DMS79 (cell line): ENCODE measurements at regions not wholly inside any gene's neighbourhood (a gene's known extent, or its start where the extent isn't known, plus 50 kb on each side); places are given as distances from the start of the nearest gene placed in this dataset.

ENCODE experiments used
- DNase-seq: peaks from one replicate; lab custom pipeline; 2025; lab: John Stamatoyannopoulos, UW

DNA sequence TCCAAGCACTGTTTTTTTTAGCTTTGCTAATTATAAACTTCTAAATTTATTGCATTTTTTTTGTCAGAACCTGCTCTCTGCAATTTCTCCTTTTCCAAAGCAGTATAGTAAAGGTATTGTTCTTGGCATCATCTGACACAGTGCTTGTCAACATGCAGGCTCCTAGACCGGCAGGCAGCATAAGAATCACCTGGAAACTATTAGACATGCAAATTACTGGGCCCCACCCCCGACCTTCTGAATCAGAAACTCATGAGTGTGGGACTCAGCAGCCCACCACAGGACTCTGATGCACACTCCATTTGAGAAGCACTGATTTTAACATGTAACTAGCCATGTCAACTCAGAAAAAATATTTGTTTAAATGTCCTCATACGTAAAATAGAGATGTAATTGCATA, 551.1 kb upstream of the CELF4 start:
- DNase-seq = no peak

DNA sequence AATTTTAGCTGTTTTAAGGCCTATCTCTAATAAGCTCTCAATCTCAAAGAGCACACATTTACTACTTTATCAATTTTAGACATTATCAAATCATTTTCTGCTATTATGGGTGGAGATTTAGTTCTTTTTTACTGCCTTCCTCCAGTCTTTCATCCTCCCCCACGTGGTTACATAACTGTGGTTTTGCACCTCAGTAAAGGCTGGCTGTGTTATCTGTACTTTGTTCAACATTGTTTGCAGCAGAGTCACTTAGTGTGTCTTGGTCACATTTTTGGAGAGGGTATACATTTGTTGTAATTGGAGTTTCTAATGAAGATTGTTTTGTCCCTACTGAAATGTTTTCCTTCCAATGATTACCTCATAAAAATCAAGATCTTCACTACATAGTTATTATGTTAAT, 549.6 kb upstream of the CELF4 start:
- DNase-seq = no peak

DNA sequence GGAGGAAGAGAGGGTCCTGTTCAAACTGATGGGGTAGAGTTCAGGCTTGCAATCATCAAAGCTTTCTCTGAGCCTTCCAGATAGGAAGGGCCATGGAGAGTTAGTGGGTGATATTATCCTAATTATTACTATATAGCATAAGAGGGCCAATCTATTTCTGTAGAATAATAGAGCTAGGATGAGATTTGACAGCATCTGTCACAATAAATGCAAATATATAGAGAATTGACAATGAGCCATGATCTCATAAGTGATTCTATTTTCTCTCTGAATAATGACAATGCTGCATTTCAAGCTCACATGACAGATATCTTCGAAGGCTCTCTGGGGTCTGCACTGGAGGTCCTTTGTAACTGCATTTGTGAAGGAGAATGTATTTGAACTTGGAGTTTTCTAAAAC, 521.9 kb upstream of the CELF4 start:
- no peak for DNase-seq

DNA sequence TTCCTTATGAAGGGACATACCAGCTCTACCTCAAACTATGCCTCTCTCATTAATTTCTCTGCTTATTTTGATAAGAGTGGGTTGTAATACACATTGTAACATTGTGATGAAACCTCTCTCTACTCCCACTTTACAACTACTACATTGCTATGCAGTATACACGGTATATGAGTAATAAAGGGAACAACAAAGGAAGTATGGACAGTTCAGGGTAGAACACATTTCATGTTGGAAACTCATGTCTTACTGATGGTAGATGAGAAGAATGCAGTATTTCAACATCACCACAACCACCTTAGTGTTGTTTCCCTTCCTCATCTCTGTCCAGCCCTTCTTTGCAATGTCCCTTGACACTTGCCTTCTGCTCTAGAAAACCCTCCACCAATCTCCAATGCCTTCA, 515.9 kb upstream of the CELF4 start:
- DNase-seq = no peak

DNA sequence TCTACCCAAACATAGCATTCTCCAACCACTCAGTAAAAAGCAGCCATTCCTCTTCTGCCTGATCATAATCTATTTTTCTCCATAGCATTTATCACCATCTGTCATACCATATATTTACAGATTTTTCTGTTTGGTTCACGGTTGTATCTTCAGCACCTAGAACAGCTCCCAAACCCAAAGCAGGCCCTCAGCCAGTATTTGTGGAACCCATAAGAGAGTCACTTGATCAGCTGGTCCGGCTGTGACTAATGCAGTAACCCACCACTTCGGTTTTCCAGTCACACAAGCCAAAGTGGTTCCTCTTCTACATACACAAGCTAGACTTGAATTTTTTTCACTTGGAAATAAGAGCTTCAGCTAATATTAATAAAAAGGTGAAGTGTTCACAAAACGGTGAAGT, 511.6 kb upstream of the CELF4 start:
- no peak for DNase-seq

DNA sequence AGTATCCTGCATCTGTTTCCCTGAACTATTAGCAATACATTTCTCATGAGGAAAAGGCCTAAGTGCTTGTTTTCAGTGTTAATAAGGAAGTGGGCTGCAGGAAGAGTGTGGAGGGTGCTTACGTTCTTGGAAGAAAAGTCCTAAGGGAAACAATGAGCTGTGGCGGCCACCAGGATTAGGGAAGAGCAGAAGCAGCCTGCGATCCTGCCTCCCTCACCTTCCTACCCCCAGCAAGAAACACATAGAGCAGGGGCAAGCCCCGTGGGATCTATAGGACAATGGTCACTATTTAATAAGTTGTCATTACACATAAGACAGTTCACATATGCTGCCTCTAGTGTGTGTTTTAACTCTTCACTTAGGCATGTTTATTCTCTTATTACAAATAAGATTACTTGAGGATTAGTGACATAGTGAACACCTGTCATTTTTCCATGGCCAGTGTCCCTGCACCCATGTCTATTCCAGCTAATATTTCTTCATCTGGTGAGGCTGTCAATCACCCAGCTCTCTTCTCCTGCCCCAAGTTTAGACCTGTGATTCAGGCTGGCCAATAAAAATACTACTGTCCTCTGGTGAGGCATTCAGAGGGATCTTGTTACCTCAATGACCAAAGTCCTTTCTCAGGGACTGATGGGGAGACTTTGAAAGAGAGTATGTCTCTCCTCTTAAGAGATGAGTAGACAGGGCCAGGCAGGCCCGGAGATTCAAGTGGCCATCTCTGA, 510.9 kb upstream of the CELF4 start:
- DNase-seq = no peak

DNA sequence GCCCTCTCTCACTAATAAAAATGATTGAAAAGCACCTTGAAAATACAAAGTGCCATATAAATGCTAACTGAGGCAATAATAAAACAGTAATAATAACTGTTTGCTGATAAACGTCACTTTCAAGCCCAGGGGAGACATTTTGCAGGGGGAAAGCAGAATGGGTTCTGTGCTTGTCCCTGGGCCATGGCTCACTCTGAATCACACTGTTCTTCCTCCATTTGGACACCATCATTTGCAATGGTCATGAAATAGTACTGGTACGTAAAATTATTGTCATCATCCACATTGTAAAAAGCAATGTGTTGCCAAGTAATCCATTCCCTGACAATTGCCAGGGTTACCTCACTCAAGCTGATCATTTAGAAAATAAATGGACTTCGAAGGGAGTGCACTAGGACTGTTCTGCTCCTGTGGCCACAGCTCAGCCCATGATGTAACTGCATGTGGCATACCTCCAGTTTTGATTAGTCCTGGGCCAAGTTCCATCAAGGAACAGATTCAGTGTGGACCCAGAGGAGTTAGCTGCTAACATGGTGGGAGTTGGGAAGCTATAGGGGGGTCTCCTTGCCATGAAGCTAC, 508.8 kb upstream of the CELF4 start:
- no peak for DNase-seq

DNA sequence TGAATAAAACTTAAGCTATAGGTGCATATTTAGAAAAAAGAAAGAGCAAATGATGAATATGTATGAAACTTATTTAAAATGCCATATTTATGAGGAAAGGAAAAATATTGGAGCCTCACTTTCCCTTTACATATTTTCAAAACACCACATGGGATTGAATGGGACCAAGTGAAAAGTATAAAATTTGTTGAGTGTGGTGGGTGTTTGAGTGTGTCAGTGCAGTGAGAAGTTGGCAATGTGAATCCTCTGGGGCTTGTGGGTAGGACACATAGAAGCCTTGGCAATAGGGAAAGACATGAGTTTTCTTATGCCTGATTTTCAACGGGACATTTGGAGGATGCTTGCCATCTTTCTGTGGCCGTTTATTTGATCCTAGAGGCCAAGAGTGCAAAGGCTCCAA, 502.2 kb upstream of the CELF4 start:
- no peak for DNase-seq

DNA sequence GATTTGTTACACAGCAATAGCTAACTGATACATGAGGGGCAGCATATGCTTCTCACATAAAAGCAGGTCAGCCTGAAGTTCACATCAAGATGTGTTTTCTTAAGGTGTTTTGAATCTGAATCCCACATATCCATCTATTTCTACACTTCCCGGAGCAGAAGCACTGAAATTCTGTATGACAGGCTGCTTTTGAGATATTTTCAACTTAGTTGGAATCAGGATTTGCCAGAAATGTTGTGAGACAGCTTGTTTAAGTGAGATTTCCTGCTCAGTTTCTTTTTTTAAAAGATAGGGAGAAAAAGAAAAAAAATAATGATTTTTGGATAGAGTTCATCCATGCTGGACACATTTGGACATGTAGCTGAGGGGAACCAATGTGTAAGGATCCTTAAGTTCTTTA, 501.5 kb upstream of the CELF4 start:
- no peak for DNase-seq

DNA sequence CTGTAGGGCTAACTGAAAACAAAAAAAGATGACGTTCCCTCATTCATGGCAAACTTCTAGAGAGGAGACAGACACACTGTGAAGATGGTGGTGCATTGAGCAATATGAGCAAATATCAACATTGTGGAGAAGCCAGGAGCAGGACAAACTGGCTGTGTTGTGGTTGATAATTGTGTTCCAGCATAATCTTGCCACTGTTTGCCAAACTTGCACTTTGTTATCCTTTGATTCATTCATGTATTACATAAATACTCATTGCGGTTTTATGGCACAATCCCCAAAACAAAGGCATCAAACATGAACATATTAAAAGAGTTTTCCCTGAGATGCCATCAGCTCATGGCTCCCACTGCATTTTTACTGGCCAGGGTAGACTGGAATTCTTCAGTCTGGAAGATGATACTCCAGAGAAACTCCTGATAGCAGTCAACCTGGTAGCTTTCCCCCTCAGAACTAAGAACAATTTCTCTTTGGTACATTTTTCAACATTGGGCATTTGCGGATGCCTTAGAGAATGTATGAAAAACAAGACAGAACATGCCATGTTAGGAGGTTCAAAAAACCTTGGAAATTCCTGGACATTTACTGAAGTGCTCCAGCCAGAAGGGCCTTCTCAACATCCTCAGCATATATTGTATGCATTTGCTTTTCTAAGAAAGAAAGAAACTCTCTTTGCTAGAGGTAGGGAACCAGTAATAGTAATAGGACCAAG, 487.4 kb upstream of the CELF4 start:
- DNase-seq = no peak

DNA sequence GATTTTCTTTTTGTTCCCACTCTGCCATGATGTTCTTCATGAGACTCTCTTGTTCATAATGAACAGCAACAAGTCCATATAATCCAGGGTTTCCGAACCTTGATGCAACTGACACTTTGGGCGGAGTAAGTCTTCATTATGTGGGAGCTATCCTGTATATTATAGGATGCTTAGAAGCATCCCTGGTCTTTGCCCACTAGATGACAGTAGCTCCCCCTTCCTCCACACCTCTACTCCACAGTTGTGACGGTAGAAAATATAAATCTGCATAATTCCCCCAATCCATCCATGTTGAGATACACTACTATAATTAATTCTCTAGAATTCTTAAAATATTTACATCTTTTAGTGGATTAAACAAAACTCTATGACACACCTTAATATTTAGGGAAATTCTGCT, 482.2 kb upstream of the CELF4 start:
- no peak for DNase-seq

DNA sequence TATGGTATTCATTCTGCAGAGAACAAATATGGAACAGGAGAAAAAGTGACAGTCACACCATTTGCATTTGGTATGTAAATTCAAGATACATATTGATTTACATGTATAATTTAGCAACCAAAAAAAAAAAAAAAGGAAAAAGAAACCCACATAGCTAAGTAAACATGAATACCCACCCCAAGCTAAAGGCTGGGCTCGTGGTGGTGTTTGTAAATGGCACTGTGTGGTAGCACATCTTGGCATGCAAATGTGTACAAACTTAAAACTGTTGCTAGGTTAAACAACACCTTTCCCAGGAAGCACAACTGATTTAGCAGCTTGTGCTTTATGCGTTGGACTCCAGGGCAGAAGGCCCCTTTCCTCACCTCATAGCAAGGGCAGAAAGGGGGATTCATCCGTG, 481.1 kb upstream of the CELF4 start:
- DNase-seq = no peak

DNA sequence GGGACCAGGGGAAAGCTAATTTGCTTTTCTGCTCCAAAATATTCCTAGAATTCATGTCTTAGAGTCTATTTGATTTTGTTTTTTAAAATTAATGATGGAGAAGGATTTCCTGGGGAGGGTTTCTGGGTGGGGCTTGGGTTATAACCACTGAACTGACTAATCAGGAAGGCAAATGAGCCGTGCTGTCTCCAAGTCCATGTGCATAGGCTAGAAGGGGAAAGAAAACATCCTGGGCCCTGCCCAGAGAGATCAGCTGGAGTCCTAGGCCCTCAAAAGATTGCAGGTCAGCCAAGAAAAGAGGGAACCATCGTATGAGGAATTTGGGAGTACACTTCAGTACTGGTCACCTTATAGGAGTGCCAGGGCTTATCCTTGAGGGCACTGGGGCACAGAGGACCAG, 480.2 kb upstream of the CELF4 start:
- no peak for DNase-seq

DNA sequence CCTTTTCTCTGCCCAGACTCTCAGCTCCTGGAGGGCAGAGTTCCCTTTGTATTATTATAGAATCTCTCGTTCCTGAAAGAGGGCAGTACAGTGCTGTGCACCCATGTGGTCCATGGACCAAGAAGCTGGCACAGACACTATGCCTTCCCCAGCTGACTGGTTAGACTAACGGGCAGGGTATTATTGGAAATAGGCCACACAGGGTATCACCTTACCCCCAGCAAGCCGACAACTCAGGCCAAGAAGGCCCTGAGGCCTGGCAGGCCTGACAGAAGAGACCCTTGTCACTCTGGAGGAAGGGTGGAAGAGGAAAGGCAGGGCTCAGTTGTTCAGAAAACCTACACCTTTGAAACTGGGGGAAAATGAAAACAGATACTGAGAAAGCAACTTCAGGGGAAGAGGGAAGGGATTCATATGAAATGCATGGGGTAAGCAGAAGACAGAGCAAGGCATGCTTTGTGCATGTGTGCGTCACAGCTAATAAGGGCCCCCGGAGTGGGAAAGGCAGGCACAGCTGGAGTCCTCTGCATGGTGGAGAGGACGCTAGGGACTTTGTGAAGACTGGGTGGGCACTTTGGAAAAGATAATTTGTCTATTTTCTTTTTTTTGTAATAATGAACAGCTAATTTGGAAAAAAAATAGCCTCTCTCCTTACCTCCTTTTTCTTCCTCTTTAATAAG, 476.8 kb upstream of the CELF4 start:
- no peak for DNase-seq

DNA sequence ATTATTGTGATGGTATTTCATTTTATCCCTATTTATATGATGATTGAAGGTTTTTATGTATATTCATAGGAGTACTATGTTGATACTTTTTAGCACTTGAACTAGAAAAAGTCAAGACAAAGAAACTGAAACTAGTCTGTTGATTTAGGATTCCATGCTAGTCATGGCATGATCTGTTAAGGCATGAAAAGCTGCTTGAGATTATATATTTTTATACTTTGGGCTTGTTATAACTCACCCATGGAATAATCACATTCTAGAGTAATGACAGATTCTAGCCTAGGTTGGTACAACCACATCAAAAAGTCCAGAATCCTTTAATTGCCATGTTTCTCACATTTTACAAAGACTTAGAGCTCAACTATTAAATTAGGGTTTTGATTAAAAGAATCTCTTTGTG, 472.6 kb upstream of the CELF4 start:
- DNase-seq = no peak

DNA sequence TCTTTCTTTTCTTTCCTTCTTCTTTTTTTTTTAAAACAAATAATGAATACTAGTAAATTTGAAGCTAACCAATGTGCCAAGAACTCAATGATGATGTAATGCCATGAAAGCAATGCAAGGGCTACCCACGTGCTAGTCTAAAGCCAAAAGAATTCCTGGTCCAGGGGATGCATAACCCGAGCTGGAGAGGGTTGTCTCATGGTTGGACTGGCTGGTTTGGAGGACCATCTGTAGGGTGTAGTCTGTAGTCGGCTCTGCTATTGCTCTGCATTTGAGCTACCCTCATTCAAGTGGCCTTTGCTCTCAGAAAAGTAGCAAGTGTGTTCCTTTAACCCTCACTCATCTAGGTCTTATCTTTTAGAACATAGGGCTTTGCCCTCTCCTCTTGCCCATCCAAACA, 469.6 kb upstream of the CELF4 start:
- DNase-seq = no peak

DNA sequence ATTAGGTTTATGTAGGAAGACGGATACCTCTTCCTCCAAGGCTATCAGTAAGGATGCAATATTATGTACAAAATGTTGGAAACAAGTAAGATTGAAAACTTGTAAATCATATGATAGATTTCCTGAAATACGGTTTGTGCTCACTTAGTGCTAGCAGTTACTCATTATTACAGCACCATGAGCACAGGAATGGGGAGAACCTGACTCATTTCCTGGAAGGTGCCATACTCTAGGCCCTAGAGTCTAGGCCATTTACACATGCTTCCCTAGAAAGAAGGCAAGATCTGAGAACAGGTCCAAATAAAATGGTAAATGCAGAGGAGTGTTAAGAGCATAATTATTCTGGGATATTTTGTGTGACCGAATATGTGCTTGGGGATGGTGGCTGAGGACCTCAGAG, 467.7 kb upstream of the CELF4 start:
- DNase-seq = no peak

DNA sequence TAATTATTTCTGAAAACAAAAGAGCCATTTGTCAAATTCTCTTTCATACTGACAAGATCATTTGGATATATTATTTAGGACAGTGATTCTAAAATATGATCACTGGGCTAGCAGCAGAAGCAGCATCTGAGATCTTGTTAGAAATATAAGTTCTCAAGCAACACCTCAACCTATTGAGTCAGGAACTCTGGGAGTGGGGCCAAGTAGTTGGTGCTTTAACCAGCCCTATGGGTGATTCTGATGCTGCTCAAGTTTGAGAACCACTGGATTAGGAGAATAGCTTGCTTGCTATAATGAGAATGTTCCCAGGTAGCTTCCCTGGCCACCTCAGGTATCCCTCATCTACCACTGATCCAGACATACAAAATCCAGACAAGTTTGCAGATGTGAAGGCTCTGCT, 466.9 kb upstream of the CELF4 start:
- DNase-seq = no peak

DNA sequence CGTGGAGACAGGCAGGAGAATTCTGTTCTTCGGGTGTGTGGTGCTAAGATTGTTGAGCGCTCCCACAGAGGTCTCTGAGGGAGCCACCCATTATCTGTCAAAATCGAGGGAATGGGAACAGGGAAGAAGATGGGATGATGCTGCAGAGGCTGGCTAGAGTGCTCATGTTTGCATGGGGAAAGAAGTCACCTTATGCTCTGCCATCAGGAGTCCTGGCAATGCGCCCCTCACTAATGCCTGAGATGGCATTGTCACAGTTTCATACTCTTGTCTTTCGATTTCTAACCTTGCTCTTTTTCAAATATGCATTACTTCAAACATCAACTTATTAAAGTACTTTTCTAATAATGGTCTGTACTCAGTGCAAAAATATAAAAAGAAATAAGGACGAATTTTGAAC, 463.3 kb upstream of the CELF4 start:
- no peak for DNase-seq

DNA sequence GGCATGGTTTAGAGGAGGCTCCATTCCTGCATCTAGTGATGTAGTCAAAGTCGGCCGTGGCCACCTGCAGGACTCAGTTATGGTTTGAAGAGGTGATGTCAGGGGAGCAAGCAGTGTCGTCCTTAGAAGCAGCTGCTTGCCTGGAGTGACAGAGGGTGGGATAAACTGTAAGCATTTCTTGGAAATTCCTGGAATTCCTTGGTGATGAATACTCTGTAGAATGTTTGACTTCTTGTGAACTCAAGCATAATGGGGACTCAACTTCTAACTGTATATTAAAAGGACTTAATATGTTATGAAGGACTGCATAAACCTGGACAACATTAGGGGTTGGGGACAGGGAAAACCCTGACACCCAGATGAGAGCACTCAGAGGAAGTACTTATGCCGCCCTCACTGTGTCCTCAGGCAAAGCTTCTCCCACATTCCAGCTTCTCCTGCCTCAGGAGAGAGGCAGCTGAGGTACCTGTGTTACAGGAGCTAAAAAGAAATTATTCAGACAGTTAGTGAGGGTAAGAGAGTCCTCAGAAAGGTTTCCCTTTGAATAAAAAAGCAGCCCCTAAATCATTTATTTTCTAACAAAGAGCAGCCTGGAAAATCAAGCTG, 459.9 kb upstream of the CELF4 start:
- DNase-seq = no peak

DNA sequence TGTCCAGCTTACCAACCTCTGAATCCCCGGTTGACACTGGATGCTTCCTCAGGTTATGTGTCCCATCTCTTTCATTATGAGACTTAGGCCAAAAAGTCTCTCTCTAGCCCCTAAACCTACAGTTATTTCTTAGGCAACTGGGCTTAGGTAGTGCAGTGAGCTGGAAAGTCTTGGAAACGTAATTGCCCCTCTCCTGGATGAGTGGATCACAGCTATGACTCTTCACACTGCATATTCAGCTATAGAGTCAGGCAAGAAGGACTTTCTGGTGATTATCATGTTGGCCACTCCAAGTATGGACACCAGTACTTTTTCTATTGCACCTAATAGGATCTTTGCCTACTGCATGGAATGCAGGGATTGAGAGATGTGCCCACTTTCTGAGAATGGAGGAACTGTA, 458.3 kb upstream of the CELF4 start:
- no peak for DNase-seq

DNA sequence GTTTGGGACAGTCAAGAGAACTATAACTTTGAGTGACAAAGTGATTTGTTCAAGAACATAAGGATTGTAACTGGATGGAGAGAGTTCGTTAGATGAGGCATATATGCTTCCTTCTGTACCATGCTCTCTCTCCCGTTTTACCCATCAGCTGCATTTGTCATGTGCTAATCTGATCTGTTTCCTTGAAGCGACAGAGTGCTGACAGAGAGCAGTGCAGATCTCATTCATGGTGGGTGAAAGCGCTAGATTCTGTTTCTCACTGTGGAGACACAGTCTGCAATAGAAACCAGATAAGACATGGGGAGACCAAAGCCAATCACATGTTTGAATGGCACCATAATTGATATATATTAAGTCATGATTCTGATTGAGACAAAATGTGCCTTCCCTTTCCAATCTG, 456.6 kb upstream of the CELF4 start:
- no peak for DNase-seq

DNA sequence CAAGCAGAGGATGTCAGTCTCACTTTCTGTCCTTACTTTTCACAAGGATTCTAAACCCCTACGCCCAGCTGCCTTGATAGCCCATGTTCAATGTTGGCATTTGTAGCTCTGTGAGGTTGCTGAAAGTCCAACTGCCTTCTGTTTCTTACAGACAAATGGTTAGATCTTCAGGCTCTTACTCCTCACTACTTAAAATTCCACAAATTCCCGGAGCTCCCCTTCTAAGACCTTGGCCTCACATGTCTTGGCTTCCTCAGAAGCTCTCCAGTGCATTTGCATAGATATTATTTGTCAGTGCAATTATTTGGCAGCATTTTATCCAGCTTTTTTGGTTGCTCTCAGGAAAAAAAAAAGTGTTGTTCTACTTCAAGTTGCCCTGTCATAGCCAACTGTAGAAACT, 453.7 kb upstream of the CELF4 start:
- DNase-seq = no peak
